Keratinocyte (primary cell): ENCODE measurements at regions not wholly inside any gene's neighbourhood (a gene's known extent, or its start where the extent isn't known, plus 50 kb on each side); places are given as distances from the start of the nearest gene placed in this dataset.

Source experiments
- DNase-seq: peaks from one replicate; pipeline ENCODE4 v3.0.0-alpha.2; 2011; ENCODE audit warnings: low read depth, missing footprints, low spot score
- FAIRE-seq: peaks from 2 replicates; lab custom pipeline; 2011; peaks lifted over from hg19 to GRCh38; lab: Jason Lieb, UNC
- H2AFZ ChIP-seq: 2 replicates; pipeline ENCODE4 v1.6.0; 2012; ENCODE audit warnings: low read length, control low read depth, inconsistent platforms; ENCODE audit not compliant: control insufficient read depth
- H3K27ac ChIP-seq: 2 replicates; pipeline ENCODE4 v1.5.1; 2011; ENCODE audit warnings: low read length; ENCODE audit not compliant: control insufficient read depth, insufficient read depth
- H3K27me3 ChIP-seq: 3 replicates; pipeline ENCODE4 v1.6.0; 2011; ENCODE audit warnings: low read length; ENCODE audit not compliant: control insufficient read depth, insufficient read depth; ENCODE audit errors: extremely low read depth
- H3K36me3 ChIP-seq, 2 experiments: 2 replicates in 1 of 2; 3 replicates in 1 of 2; pipeline ENCODE4 v1.5.1; 2011; ENCODE audit warnings: low read length in 2 of 2, mild to moderate bottlenecking in 1 of 2; ENCODE audit not compliant: control insufficient read depth in 2 of 2, insufficient read depth in 2 of 2; ENCODE audit errors: extremely low read depth in 1 of 2
- H3K4me1 ChIP-seq: 3 replicates; pipeline ENCODE4 v1.5.1; 2011; ENCODE audit warnings: low read length; ENCODE audit not compliant: control insufficient read depth, insufficient read depth; ENCODE audit errors: extremely low read depth
- H3K4me2 ChIP-seq: 3 replicates; pipeline ENCODE4 v1.6.0; 2011; ENCODE audit warnings: low read depth, low read length; ENCODE audit not compliant: control insufficient read depth, insufficient read depth; ENCODE audit errors: extremely low read depth
- H3K4me3 ChIP-seq, 3 experiments: fragments of 200-600 bp in 1 of 3; sonication (generic) in 1 of 3; 2 replicates in 2 of 3; 3 replicates in 1 of 3; pipeline ENCODE4 v1.5.1; 2011 to 2016; ENCODE audit warnings: low read length in 3 of 3, mild to moderate bottlenecking in 3 of 3, control low read depth in 2 of 3, inconsistent platforms in 1 of 3, low read depth in 1 of 3, mixed read lengths in 1 of 3, mixed run types in 1 of 3, moderate library complexity in 1 of 3; ENCODE audit not compliant: control insufficient read depth in 2 of 3, insufficient read depth in 2 of 3; ENCODE audit errors: extremely low read depth in 1 of 3
- H3K79me2 ChIP-seq: 2 replicates; pipeline ENCODE4 v1.6.0; 2012; ENCODE audit warnings: low read length; ENCODE audit not compliant: control insufficient read depth, insufficient read depth
- H3K9ac ChIP-seq: 3 replicates; pipeline ENCODE4 v1.6.0; 2011; ENCODE audit warnings: low read length; ENCODE audit not compliant: control insufficient read depth, insufficient read depth; ENCODE audit errors: extremely low read depth
- H3K9me1 ChIP-seq: 3 replicates; pipeline ENCODE4 v1.6.0; 2011; ENCODE audit warnings: low read length; ENCODE audit not compliant: control insufficient read depth, insufficient read depth; ENCODE audit errors: extremely low read depth
- H3K9me3 ChIP-seq: 2 replicates; pipeline ENCODE4 v1.5.1; 2012; ENCODE audit warnings: low read depth, low read length; ENCODE audit not compliant: control insufficient read depth
- H4K20me1 ChIP-seq: 3 replicates; pipeline ENCODE4 v1.6.0; 2011; ENCODE audit warnings: low read length; ENCODE audit not compliant: control insufficient read depth, insufficient read depth; ENCODE audit errors: extremely low read depth
- CTCF ChIP-seq, 3 experiments: IDR thresholded peaks in 1 of 3; conservative IDR thresholded peaks in 1 of 3; optimal IDR thresholded peaks in 1 of 3; 2 replicates in 2 of 3; 3 replicates in 1 of 3; pipeline versions ENCODE3 to v1.5.1; 2011; ENCODE audit warnings: low read length in 3 of 3, mild to moderate bottlenecking in 3 of 3, moderate library complexity in 2 of 3, control low read depth in 1 of 3, inconsistent platforms in 1 of 3; ENCODE audit not compliant: insufficient read depth in 2 of 3; ENCODE audit errors: extremely low read depth in 1 of 3
- EZH2 ChIP-seq: IDR thresholded peaks from one replicate; pipeline ENCODE4 v1.6.1; 2012; ENCODE audit warnings: inconsistent platforms, mild to moderate bottlenecking, low read length, moderate library complexity
- dilution Hi-C: fragments of 300-500 bp; cut with MboI; formaldehyde crosslinking; loops from one replicate; pipeline ENCODE4 v1.7.0; 2020; ENCODE audit warnings: low sequenced_read_pairs; ENCODE audit not compliant: extremely low pct_ligation_motif_present

GRCh38 chr12:77122236-77122635 is 56.9 kb upstream of the E2F7 start:
- Histone ChIP-seq H4K20me1 (no peaks in the 10 kb centered on the region), H3K36me3 (no peaks in the 10 kb centered on the region), H3K9me1 (no peaks in the 10 kb centered on the region), H3K9me3 (no peaks in the 10 kb centered on the region), H3K4me1 (peaks cover 42% of the 10 kb centered on the region), H3K9ac (peak overlapping the region; percentile 46), H3K27ac (peak overlapping the region; percentile 88), H2AFZ (no peak overlapping the region), H3K4me3 (no peak overlapping the region), H3K4me2 (peak overlapping the region; percentile 67), H3K79me2 (no peaks in the 10 kb centered on the region), H3K27me3 (no peaks in the 10 kb centered on the region)
- DNase-seq (peak; percentile 56), FAIRE-seq (peak; percentile 87)
- dilution Hi-C loops, result no loop called here
- TF ChIP-seq EZH2 (no peak), CTCF (optimal IDR thresholded peaks at IDR 0.05 in 1 of 3, IDR thresholded peaks at IDR 0.05 in 1 of 3, conservative IDR thresholded peaks at IDR 0.05 in 1 of 3; ENCODE audit: extremely low read depth in 1 of 3, insufficient read depth in 2 of 3, low read length in 3 of 3) (no peak)

GRCh38 chr12:77120156-77121085 is 55.1 kb upstream of the E2F7 start:
- H3K9me3 ChIP-seq, result no peaks in the 10 kb centered on the region
- peak; percentile 20 for FAIRE-seq
- H2AFZ ChIP-seq, result no peak overlapping the region
- no peaks in the 10 kb centered on the region for H4K20me1 ChIP-seq
- H3K4me3 ChIP-seq, result no peak overlapping the region
- H3K9ac ChIP-seq, result no peak overlapping the region
- no peaks in the 10 kb centered on the region for H3K79me2 ChIP-seq
- H3K4me1 ChIP-seq, result peaks cover 42% of the 10 kb centered on the region
- H3K27ac ChIP-seq, result peak overlapping the region; percentile 88
- no peaks in the 10 kb centered on the region for H3K27me3 ChIP-seq
- no peak overlapping the region for H3K4me2 ChIP-seq
- DNase-seq, result peak; percentile 50
- TF ChIP-seq CTCF (optimal IDR thresholded peaks at IDR 0.05 in 1 of 3, IDR thresholded peaks at IDR 0.05 in 1 of 3, conservative IDR thresholded peaks at IDR 0.05 in 1 of 3; ENCODE audit: extremely low read depth in 1 of 3, insufficient read depth in 2 of 3, low read length in 3 of 3) (no peak), EZH2 (no peak)
- no peaks in the 10 kb centered on the region for H3K36me3 ChIP-seq
- H3K9me1 ChIP-seq, result no peaks in the 10 kb centered on the region
- dilution Hi-C loops, result no loop called here
